GM21360 (cell line): ENCODE measurements at regions not wholly inside any gene's neighbourhood (a gene's known extent, or its start where the extent isn't known, plus 50 kb on each side); places are given as distances from the start of the nearest gene placed in this dataset.
"Not testable (repeated sequence)": the region's sequence is repeated elsewhere in the genome, so short reads cannot be mapped to it uniquely, and the experiment has no call there.

Source experiments
- ATAC-seq: cut with Tn5 transposase; IDR thresholded peaks from one replicate; pipeline ENCODE4 v1.9.1; 2021; ENCODE audit warnings: mild to moderate bottlenecking, moderate library complexity; ENCODE audit not compliant: unreplicated experiment

DNA sequence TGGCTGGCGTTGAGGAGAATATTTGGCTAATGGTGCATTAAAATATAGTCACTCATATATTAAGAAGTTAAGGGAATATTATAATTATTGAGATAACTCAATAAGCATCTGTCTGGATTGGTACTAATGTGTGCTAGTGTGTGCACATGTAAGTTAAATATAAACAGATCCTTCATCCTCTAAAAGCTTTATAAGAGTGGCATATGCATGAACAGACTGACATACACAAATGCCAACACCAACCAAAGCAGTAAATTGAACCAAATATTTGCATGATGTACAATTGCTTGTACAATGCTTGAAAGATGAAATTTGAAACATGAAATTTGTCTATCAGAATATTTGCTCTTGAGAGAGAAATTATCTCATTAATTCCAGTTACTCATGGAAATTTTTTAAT, 344.9 kb downstream of the ADGRL2 start:
- no peak for ATAC-seq

DNA sequence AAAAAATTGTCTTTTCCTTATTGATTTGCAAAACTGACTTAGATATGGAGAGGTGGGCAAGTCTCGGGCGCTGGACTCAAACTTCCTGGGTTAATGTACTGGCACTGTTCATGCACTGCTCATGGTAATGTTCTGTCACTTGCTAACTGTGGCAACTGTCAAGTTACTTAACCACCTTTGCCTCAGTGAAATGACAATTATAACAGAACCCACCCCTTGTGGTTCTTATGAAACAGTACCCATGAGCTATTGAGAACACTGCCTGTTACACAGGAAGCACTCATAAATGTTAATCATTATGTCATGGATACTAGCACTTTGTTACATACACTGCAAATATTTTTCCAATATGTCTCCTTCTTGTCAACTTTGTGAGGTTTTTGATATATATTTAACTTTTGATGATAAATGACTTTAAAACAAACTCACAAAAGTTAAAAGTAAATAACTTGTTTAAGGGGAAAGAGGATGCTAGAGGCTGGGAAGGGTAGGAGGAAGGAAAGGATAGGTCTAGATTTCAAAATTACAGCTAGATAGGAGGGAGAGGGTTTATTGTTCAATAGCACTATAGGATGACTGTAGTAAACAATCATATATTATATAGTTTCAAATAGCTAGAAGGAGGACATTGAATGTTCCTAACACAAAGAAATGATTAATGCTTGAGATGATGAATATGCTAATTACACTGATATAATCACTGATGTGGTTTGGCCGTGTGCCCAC, 342.5 kb downstream of the ADGRL2 start:
- ATAC-seq, result no peak

DNA sequence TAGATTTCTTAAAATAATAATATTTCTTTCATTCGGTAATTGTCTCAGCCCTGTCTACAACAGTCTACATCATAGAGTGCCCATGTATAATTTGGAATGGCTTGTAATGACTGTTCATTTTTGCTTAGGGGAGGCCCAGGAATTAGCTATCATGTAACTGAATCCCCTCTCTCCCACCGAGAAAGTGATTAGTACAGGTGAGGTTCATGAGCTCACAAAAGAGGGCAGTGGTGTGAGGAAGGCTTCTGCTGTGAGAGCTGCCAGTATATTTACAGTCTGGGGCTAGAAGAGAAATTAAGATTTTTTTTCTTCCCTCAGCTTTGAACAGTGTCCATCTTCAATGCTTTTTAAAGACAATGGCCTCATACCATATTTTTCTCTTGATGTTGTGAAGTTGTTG, 340.7 kb downstream of the ADGRL2 start:
- no peak for ATAC-seq

DNA sequence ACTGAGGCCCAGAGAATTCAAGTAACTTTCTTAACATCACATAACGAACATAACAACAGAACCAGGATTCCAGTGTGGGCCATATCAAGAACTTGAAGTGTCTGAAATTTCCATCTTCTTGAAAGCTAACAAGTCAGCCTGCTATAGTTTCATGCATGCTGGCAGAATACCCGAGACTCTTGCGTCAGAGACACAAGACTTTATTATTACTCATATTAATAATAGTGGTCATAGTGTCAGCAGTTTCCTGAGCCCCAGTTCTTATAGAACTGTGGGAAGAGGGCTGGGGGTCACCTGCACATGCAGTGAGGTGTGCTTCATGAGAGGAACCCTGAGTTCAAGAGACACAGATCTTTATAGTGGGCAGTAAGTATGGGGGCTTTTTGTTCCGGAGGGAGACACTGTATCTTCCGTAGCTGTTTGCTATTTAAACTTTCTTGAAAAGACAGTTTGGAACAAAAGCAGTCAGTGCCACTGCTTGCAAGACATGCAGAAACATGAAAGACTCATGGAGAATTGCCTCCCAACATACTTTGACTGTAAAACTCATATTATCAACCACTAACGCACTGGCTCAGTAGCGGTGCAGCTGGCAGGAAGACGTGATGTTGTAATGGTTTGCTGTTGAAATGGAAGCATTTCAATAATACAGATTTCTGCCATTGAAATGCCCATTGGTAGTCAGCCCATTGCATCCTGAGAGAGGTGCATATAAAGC, 339.2 kb downstream of the ADGRL2 start:
- no peak for ATAC-seq

DNA sequence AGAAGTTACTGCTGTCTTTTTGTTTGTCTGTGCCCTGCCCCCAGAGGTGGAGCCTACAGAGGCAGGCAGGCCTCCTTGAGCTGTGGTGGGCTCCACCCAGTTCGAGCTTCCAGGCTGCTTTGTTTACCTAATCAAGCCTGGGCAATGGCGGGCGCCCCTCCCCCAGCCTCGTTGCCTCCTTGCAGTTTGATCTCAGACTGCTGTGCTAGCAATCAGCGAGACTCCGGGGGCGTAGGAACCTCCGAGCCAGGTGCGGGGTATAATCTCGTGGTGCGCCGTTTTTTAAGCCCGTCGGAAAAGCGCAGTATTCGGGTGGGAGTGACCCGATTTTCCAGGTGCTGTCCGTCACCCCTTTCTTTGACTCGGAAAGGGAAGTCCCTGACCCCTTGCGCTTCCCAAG, 335.6 kb downstream of the ADGRL2 start:
- ATAC-seq, result not testable (repeated sequence)

DNA sequence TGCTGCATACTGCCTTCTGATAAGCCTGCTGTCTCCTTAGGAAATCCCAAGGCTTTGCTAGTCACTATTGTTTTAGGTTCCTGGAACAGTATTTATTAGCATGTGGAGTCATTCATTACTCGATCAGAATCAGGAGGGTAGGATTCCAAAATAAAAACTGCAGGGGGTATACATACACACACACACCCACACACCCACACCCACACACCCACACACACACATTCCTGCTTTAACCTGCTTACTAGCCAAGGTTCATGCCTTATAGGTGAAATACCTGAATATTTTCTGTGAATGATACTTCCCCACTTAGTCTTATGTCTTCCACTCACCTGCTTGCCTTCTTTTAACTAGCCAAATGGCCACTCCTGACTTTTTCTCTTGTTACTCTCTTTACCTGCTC, 325.1 kb downstream of the ADGRL2 start:
- ATAC-seq, result no peak

DNA sequence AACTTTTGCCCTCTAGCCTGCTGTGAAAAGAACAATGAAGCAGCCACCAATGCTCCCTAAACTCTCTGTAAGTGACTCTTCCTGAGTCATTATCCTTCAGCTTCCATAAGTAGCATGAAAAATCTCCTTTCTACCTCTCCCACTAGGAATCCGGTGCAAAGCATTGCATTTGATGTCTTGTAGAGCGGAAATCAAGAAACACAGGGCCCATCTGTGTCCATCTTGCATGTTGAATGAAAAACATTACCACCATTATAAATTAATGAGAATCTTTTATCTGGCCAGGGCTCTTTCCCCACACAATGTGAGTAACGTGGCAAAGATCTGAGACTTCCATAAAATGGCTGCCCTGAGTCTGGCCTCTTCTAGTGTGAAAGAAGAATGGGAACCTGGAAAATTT, 324.4 kb downstream of the ADGRL2 start:
- ATAC-seq, result no peak

DNA sequence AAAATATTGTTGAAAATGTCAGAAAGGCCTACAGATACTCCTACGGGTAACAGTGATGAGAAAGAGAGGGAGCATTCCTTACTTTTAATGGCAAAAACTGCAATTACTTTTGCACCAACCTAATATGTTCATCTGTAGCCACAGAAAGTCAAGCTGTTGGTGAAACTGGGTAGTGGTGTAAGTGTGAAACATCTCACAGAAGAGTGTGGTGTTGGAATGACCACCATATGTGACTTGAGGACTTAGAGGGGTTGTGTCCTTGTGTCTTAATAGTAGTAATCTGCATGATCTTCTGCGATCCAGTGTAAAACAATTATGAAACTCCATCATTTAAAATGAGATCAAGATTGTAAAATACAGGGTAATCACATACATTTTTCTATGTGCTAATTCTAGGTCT, 320.7 kb downstream of the ADGRL2 start:
- no peak for ATAC-seq

DNA sequence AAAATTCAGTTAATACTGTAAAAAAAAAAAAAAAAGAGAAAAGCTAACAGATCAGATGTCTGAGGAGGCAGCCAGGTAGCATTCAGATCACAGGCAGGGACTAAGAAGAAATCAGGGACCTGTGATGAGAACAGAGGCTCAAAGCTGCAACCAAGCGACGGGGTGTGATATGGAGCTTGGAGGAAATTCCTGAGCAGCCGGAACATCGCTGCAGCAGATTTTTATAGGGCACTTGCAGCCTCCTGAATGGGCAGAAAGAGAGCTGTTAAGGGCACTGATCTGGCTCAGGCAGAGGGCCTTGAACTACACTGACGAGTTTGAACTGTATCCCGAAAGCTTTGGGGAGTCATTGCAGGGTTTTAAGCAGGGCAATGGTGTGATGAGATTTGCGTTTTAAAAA, 315.4 kb downstream of the ADGRL2 start:
- no peak for ATAC-seq

DNA sequence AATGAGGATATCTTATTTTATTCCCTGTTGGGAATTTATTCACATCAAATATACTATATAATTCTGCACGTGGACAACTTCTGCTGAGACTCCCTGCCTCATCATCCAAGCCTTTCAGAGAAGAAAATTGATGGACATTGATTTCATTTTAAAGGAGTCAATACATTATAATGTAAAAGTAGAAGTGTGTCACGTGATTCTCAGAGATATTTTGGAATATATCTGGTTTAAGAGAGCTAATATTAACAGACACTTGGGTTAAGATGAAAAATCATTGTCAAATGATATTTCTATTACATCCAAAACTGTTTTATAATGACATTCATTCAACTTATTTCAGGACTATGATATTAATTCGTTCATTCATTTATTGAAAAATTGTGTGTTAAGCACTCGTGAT, 314.2 kb downstream of the ADGRL2 start:
- no peak for ATAC-seq

DNA sequence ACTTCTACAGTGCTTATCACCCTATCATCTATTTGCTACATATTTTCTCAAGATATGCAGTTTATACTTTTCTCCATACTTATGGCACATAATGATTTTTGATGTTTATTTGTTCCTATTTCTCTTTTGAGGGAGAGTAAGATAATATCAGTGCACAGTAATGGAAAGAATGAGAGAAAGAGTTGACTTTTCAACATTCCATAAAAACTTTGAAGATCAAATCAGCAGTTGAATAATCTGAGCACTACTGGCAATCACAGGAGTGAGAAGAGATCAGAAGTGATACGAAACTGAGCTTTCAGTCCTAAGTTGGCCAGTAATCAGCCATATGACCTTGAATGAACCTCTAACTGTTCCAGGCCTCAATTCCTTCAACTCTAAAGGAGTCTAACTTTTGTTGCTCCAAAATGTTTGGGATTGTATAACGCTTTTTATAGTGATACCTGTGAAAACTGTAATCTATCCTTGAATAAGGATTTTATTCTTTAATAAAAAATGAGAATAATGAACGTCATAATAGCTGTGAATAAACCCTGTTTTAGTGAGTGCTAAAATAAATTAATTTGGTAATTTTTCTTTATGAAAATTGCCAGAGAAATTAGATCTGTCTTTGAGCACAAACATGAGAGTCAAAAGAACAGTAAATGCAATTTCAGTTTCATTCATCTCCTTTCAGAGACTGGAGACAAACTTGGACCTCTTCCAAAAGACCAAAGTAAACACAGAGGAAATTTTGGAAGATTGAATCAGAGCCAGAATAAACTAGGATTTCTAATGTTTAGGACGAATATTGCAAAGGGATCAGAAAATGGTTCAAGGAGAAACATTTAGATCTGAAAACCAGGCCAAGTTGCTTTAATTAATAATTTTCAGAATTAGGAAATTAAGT, 309.9 kb downstream of the ADGRL2 start:
- ATAC-seq, result no peak

DNA sequence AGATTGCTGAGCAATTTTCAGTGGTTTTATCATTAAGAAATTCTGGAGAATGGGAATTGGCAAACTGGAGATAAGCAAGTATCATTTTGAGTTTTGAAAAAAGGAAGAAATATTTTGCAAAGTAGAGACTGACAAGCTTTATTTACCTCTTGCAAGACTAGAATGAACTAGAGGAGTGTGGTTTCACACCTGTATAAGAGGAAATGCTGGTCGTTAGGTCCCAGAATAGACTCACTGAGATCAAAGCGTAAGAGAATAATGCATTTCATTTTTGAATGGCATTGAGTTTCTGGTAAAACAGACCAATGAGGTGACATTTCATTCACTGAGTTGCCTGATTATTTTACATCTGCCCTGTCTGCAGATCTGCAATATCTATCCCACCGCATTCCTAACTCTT, 308.1 kb downstream of the ADGRL2 start:
- peak; percentile 48 for ATAC-seq

DNA sequence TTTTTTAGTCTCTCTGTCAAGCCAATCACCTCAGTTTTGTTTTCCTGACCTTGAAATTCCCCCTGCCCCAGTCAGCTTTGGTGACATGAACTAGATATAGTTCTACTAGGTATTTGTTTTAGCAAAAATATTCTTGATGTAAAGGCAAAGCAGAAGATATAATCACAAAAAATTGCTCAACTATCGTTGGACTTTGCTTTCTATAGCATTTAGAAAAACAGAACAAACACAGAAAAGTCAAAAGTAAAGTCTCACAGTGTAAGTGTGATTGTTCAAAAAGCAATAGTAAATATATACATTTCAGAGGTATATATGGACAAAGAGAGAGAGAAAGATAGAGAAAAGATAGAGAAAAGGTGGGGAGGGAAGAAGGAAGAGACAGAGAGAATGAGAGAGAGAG, 305.9 kb downstream of the ADGRL2 start:
- ATAC-seq, result no peak

DNA sequence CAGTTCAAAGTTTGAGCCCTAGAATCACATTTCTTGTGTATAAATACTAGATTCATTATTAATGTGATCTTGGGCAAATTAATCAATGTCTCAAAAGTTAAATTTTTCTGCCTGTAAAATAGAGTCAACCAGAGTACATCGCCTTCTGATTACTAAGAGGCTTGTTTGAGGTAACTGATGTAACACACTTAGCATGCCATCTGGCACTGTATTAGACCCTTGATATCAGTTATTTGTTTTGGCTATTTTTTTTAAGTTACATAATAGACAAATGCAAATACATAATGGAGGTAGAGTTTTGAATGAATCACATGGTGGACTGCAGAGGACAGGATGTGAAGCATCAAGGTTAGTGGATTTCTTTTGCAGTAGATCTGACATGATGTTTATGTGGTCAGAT, 298.4 kb downstream of the ADGRL2 start:
- no peak for ATAC-seq

DNA sequence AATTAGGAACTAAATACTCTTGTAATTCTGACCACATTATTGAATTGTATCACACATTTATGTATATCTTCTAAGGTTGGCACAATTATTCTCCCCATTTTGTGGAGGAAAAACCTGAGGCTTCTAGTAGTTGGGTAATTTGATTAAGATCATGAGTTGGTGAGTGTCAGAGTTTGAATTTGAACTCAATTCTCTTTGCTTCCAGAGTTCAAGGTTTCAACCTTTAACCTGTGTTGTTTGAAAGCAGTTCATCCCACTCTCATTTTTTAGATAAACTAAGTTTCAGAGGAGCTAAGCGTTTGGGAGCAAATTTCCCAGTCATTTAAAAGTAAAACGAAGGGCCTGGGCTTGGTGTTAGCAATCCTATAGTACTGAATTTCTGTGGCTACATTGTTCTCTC, 293.4 kb downstream of the ADGRL2 start:
- no peak for ATAC-seq

DNA sequence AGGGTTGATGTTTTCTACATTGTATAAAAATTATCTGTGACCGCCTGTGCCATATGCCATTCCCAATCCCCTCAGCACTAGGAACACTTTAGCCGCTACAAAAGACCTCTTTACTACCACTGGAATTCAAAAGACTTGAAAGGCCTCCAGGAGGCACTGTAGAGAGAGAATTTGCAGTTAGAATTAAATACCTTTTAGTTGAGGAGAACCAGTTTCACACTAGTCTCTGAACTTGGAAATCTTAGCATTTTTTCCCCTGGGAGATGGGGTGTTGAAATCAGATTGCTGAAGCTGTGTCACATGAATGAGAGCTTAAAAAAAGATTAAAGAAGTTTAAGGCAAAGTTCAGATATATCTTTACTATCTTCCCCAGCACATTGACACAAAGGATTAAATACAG, 291.0 kb downstream of the ADGRL2 start:
- no peak for ATAC-seq

DNA sequence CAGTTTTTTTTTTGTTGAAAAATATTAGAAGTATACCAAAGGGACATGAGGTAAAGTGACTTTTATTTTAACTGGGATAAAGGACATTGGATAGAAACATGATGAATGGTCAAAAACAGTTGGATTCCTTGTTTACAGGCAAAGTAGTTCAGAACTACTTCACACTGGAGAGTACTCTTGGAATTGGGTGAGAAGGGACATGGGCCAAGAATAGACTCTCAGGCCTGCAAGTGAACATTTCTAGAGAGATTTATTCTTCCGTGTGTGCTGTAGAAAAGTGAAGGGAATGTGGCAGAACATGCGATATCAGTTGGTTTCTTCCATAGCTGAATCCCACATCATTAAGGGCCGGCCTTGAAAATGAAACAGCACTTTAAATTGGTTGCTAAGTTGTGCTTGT, 290.5 kb downstream of the ADGRL2 start:
- no peak for ATAC-seq

DNA sequence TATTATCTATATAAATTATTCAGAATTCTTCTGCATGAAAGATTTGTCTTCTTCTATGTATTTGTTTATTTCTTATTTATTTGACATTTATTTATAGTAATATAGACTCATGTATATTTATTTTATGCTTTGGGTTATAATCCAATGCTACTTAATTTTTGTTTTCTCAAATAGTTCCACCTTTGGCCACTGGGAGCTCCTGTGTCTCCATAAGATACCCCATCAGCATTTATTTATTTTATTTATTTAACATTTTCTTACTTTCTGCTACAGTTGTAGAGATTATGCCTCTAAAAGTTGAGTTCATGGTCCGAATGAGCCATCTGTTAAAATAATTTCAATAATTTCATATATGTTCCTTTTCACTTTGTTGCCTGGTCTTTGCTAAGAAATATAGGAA, 289.4 kb downstream of the ADGRL2 start:
- ATAC-seq, result no peak

DNA sequence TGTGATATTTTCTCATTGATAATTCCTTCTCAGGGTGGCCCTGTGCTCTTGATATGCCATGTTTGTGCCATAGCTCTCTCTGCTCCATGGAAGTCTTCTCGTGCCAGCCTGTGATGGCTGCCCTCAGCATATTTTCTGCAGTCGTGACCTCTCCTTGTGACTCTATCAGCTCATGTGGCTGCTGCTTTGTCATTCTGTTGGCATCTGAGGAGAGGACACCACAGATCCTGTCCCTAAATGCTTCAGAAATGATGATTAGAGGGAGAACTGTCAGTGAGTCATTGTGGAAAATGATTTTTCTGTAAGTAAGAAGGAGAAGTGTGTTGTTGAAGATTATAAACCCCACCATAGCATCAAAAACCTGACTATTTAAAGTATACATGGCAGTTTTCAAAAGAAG, 286.0 kb downstream of the ADGRL2 start:
- no peak for ATAC-seq

DNA sequence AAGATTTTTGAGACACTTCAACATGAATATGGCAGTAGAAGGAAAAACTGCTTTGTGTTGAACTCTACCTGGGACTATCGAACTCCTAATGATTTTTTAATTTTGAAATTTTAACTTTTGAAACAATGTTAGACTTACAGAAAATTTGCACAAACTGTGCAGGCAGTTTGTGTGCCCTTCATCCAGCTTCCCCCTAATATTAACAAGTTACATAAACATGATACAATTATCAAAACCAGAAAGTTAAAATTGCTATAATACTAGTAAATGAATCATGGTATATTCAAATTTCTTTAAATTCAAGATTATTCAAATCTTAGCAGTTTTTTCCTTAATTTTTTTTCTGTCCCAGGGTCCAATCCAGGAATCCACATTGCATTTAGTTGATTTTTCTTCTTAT, 278.9 kb downstream of the ADGRL2 start:
- no peak for ATAC-seq

DNA sequence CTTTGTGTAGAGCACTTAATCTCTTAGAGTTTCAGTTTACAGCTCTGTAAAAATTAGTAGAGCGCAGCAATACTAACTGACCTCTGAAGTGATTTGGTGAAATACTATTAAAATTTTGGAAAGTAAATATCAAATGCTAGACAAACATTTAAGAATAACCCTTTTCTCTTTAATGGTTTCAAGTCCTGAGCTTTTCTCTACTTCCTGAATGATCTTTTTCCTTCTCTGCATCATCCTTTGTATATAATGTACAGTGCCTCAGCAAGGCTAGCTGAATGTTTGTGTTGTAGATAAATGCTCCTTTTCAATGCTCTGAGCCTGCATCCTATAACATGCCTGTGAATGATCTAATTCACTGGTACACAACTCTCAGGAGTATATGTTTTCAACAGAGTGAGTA, 272.9 kb downstream of the ADGRL2 start:
- ATAC-seq, result no peak

DNA sequence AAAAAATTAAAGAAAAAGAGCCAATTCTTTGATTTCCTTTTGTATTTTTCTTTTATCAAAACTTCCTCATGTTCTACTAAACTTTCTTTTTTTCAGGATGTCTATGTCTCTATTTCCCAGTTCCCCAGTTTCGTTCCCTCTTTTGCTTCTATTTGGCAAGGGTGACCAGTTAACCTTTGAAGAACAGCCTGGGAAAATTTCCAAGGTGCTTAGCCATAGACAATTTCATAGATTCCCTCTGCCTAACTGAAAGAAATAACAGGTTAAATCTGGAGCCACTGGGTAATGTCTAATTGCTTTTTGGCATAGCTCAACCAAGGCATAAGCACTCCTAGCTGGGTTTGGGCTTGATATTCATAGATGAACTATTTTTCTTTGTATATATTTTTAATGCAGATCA, 272.3 kb downstream of the ADGRL2 start:
- no peak for ATAC-seq
